ENCODE measurements at regions not wholly inside any gene's neighbourhood (a gene's known extent, or its start where the extent isn't known, plus 50 kb on each side); places are given as distances from the start of the nearest gene placed in this dataset.

GRCh38 chr9:96100385-96101300 is 201.3 kb downstream of the HSD17B3 start:
- TF ChIP-seq CTCF (IDR thresholded peaks at IDR 0.05) (no peak), POLR2A (IDR thresholded peaks at IDR 0.05) (no peak), POLR2AphosphoS5 (IDR thresholded peaks at IDR 0.05) (no peak)

All from prostate gland (tissue), 2 donors.